Smooth muscle cell (in vitro differentiated cells): ENCODE measurements at regions not wholly inside any gene's neighbourhood (a gene's known extent, or its start where the extent isn't known, plus 50 kb on each side); places are given as distances from the start of the nearest gene placed in this dataset.

Experiments used
- DNase-seq: peaks from one replicate; lab custom pipeline; 2025; ENCODE audit not compliant: unreplicated experiment; lab: John Stamatoyannopoulos, UW
- H2AFZ ChIP-seq: fragments of 200-600 bp; sonication (generic); 2 replicates; pipeline ENCODE4 v1.6.0; 2016; ENCODE audit warnings: antibody characterized with exemption, low read depth, mild to moderate bottlenecking
- H3F3A ChIP-seq: fragments of 200-600 bp; sonication (generic); 2 replicates; pipeline ENCODE4 v1.6.0; 2017; ENCODE audit warnings: antibody characterized with exemption, low read depth
- H3K27ac ChIP-seq: fragments of 200-600 bp; sonication (generic); 2 replicates; pipeline ENCODE4 v1.5.1; 2016; ENCODE audit warnings: low read depth, mild to moderate bottlenecking
- H3K27me3 ChIP-seq: fragments of 200-600 bp; sonication (generic); 2 replicates; pipeline ENCODE4 v1.6.1; 2016; ENCODE audit warnings: low read depth, mild to moderate bottlenecking
- H3K36me3 ChIP-seq: fragments of 200-600 bp; sonication (generic); 2 replicates; pipeline ENCODE4 v1.5.1; 2016; ENCODE audit warnings: low read depth
- H3K4me1 ChIP-seq: fragments of 200-600 bp; sonication (generic); 2 replicates; pipeline ENCODE4 v1.5.1; 2016; ENCODE audit warnings: low read depth
- H3K4me2 ChIP-seq: fragments of 200-600 bp; sonication (generic); 2 replicates; pipeline ENCODE4 v1.6.0; 2016; ENCODE audit warnings: mild to moderate bottlenecking
- H3K4me3 ChIP-seq: fragments of 200-600 bp; sonication (generic); 2 replicates; pipeline ENCODE4 v1.5.1; 2016; ENCODE audit warnings: mild to moderate bottlenecking
- H3K79me2 ChIP-seq: fragments of 200-600 bp; sonication (generic); 2 replicates; pipeline ENCODE4 v1.6.0; 2016; ENCODE audit warnings: low read depth, mild to moderate bottlenecking
- H3K9ac ChIP-seq: fragments of 200-600 bp; sonication (generic); 2 replicates; pipeline ENCODE4 v1.6.0; 2016; ENCODE audit warnings: low read depth
- H3K9me3 ChIP-seq: fragments of 200-600 bp; sonication (generic); replicated peaks from 2 replicates; pipeline ENCODE4 v1.5.1; 2016; ENCODE audit warnings: low read depth
- H4K20me1 ChIP-seq: fragments of 200-600 bp; sonication (generic); 2 replicates; pipeline ENCODE4 v1.6.0; 2016; ENCODE audit warnings: low read depth
- CTCF ChIP-seq: fragments of 200-600 bp; sonication (generic); IDR thresholded peaks from 2 replicates; pipeline ENCODE4 v1.5.1; 2017; ENCODE audit warnings: borderline replicate concordance, mild to moderate bottlenecking, antibody characterized with exemption; ENCODE audit not compliant: insufficient read depth, poor library complexity, severe bottlenecking
- WGBS: methylation state at CpG from one replicate; pipeline ENCODE4 v1.1.7; 2016; ENCODE audit warnings: low lambda C conversion rate; 5-methylcytosine and 5-hydroxymethylcytosine counted together

GRCh38 chr2:58541511-58541910 lies 300.4 kb upstream of the FANCL start:
- Histone ChIP-seq H3K4me3 (no peak overlapping the region), H4K20me1 (no peaks in the 10 kb centered on the region)

GRCh38 chr2:58540681-58541080 lies 299.6 kb upstream of the FANCL start:
- H2AFZ ChIP-seq = peak overlapping the region; percentile 75
- TF ChIP-seq CTCF = no peak
- 11% methylated on average over 4 of the region's 4 CpGs for WGBS

More at GRCh38 chr2:58541511-58541910, 300.4 kb upstream of the FANCL start:
- DNase-seq = no peak
- H3K4me2 ChIP-seq = no peak overlapping the region
- no peak for TF ChIP-seq CTCF
- no peaks in the 10 kb centered on the region for H3F3A ChIP-seq
- no peaks in the 10 kb centered on the region for H3K36me3 ChIP-seq
- no peaks in the 10 kb centered on the region for H3K9me3 ChIP-seq
- no peak overlapping the region for H3K9ac ChIP-seq
- H3K4me1 ChIP-seq = peaks cover 28% of the 10 kb centered on the region
- no peaks in the 10 kb centered on the region for H3K79me2 ChIP-seq
- H3K27ac ChIP-seq = no peak overlapping the region
- no peaks in the 10 kb centered on the region for H3K27me3 ChIP-seq
- H2AFZ ChIP-seq = peak overlapping the region; percentile 10
- WGBS = 51% methylated on average over 7 of the region's 7 CpGs

GRCh38 chr2:58539973-58540372 lies 298.8 kb upstream of the FANCL start:
- H3K9me3 ChIP-seq = no peaks in the 10 kb centered on the region
- WGBS = 18% methylated on average over 4 of the region's 4 CpGs
- H3K27me3 ChIP-seq = peaks cover 3% of the 10 kb centered on the region
- no peaks in the 10 kb centered on the region for H3K79me2 ChIP-seq
- no peak overlapping the region for H3K27ac ChIP-seq
- peaks cover 35% of the 10 kb centered on the region for H3K4me1 ChIP-seq
- H4K20me1 ChIP-seq = no peaks in the 10 kb centered on the region
- TF ChIP-seq CTCF = no peak
- H3K36me3 ChIP-seq = no peaks in the 10 kb centered on the region
- H3F3A ChIP-seq = no peaks in the 10 kb centered on the region
- DNase-seq = no peak
- no peak overlapping the region for H3K4me3 ChIP-seq
- H3K9ac ChIP-seq = no peak overlapping the region
- peak overlapping the region; percentile 71 for H3K4me2 ChIP-seq
- peak overlapping the region; percentile 75 for H2AFZ ChIP-seq

More at GRCh38 chr2:58540681-58541080, 299.6 kb upstream of the FANCL start:
- no peak for DNase-seq
- no peak overlapping the region for H3K27ac ChIP-seq
- H3K9me3 ChIP-seq = no peaks in the 10 kb centered on the region
- H3K36me3 ChIP-seq = no peaks in the 10 kb centered on the region
- H3K9ac ChIP-seq = no peak overlapping the region
- H3K4me1 ChIP-seq = peaks cover 28% of the 10 kb centered on the region
- H4K20me1 ChIP-seq = no peaks in the 10 kb centered on the region
- no peak overlapping the region for H3K4me3 ChIP-seq
- no peaks in the 10 kb centered on the region for H3F3A ChIP-seq
- no peaks in the 10 kb centered on the region for H3K27me3 ChIP-seq
- H3K79me2 ChIP-seq = no peaks in the 10 kb centered on the region
- peak overlapping the region; percentile 71 for H3K4me2 ChIP-seq

GRCh38 chr2:58535990-58536389 lies 294.9 kb upstream of the FANCL start:
- no peaks in the 10 kb centered on the region for H3F3A ChIP-seq
- no peak overlapping the region for H3K27ac ChIP-seq
- no peaks in the 10 kb centered on the region for H3K9me3 ChIP-seq
- peaks cover 28% of the 10 kb centered on the region for H3K4me1 ChIP-seq
- no peaks in the 10 kb centered on the region for H3K79me2 ChIP-seq
- no peak for TF ChIP-seq CTCF
- peaks cover 9% of the 10 kb centered on the region for H3K27me3 ChIP-seq
- 19% methylated on average over 4 of the region's 4 CpGs for WGBS
- H3K4me3 ChIP-seq = no peak overlapping the region
- H2AFZ ChIP-seq = no peak overlapping the region
- no peak overlapping the region for H3K9ac ChIP-seq
- no peak for DNase-seq
- no peak overlapping the region for H3K4me2 ChIP-seq
- H4K20me1 ChIP-seq = no peaks in the 10 kb centered on the region
- H3K36me3 ChIP-seq = no peaks in the 10 kb centered on the region
